BLaER1 treated with 17β-estradiol and CSF1 and Interleukin-3, amounts not matched to agents 10 nM and 100 nM (cell line): ENCODE measurements at regions not wholly inside any gene's neighbourhood (a gene's known extent, or its start where the extent isn't known, plus 50 kb on each side); places are given as distances from the start of the nearest gene placed in this dataset.

ENCODE experiments used
- H3K27ac ChIP-seq, 11 experiments: shearing (Covaris generic); formaldehyde crosslinking; 2 replicates each; pipeline ENCODE4 v1.8.1; 2022
- H3K27me3 ChIP-seq, 11 experiments: shearing (Covaris generic); formaldehyde crosslinking; 2 replicates each; pipeline ENCODE4 v1.8.1; 2022
- H3K36me3 ChIP-seq, 11 experiments: shearing (Covaris generic); formaldehyde crosslinking; 2 replicates each; pipeline ENCODE4 v1.8.1; 2022
- H3K4me1 ChIP-seq, 10 experiments: shearing (Covaris generic); formaldehyde crosslinking; 2 replicates each; pipeline ENCODE4 v1.8.1; 2022
- H3K4me2 ChIP-seq, 11 experiments: shearing (Covaris generic); formaldehyde crosslinking; 2 replicates each; pipeline ENCODE4 v1.8.1; 2022
- H3K4me3 ChIP-seq, 10 experiments: shearing (Covaris generic); formaldehyde crosslinking; 2 replicates each; pipeline ENCODE4 v1.8.1; 2022
- H3K9ac ChIP-seq, 11 experiments: shearing (Covaris generic); formaldehyde crosslinking; 2 replicates each; pipeline ENCODE4 v1.8.1; 2022
- H3K9me3 ChIP-seq, 11 experiments: shearing (Covaris generic); formaldehyde crosslinking; replicated peaks in 1 of 11; 2 replicates each; pipeline ENCODE4 v1.8.1; 2022
- H4K20me1 ChIP-seq, 11 experiments: shearing (Covaris generic); formaldehyde crosslinking; 2 replicates each; pipeline ENCODE4 v1.8.1; 2022
- Cebpa-rat ChIP-seq, 11 experiments: shearing (Covaris generic); IDR thresholded peaks; 2 replicates each; pipeline ENCODE4 v1.8.1; 2022

DNA sequence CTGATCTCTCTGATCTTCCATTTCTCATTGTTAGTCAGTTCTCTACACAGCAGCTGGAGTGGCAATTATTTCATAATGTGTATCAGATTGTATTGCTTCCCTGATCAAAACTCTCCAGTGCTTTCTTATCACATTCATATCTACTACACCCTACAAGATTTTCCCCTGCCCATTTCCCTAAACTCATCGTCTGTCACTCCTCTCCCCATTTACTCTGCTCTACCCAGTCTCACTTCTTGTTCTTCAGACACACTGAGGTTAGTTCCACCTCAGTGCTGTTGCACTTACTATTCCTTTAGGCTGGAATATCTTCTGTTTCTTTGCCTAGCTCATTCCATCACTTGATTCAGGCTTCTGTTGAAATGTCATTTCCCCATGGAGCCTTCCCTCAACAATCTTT lies 197.1 kb downstream of the SATB1 start:
- Histone ChIP-seq H3K4me1 (peaks cover 21 to 53% (median 49%) of the 10 kb centered on the region in 10 experiments), H3K4me3 (no peak overlapping the region), H3K9me3 (peaks cover 0 to 30% (median 14%) of the 10 kb centered on the region in 11 experiments; a peak in 12 of 22 replicates), H3K9ac (no peak overlapping the region), H3K27me3 (no peaks in the 10 kb centered on the region), H3K36me3 (peaks cover 0 to 5% (median 0%) of the 10 kb centered on the region in 11 experiments; a peak in 2 of 22 replicates), H3K27ac (peak overlapping the region in 2 of 11 experiments; percentile 4 to 93; a peak in 5 of 22 replicates), H4K20me1 (no peaks in the 10 kb centered on the region), H3K4me2 (peak overlapping the region in 8 of 11 experiments; percentile 19 to 56 (median 38); a peak in 15 of 22 replicates)
- no peak for TF ChIP-seq Cebpa-rat (IDR thresholded peaks at IDR 0.05)

- no peaks in the 10 kb centered on the region for H3K27me3 ChIP-seq
- peaks cover 26 to 77% (median 70%) of the 10 kb centered on the region in 10 experiments for H3K4me1 ChIP-seq
- H3K9ac ChIP-seq, result peak overlapping the region in 1 of 11 experiments; percentile 81; a peak in 2 of 22 replicates
- H3K36me3 ChIP-seq, result peaks cover 0 to 5% (median 0%) of the 10 kb centered on the region in 11 experiments; a peak in 2 of 22 replicates
- no peak for TF ChIP-seq Cebpa-rat (IDR thresholded peaks at IDR 0.05)
- peaks cover 0 to 29% (median 14%) of the 10 kb centered on the region in 11 experiments; a peak in 11 of 22 replicates for H3K9me3 ChIP-seq
- no peaks in the 10 kb centered on the region for H4K20me1 ChIP-seq
- H3K27ac ChIP-seq, result peak overlapping the region in 8 of 11 experiments; percentile 89 to 96 (median 94); a peak in 15 of 22 replicates
- H3K4me2 ChIP-seq, result peak overlapping the region in 9 of 11 experiments; percentile 70 to 91 (median 81); a peak in 18 of 22 replicates
- H3K4me3 ChIP-seq, result no peak overlapping the region
These were observed 199.4 kb downstream of the SATB1 start for GRCh38 chr3:18225709-18226108.

DNA sequence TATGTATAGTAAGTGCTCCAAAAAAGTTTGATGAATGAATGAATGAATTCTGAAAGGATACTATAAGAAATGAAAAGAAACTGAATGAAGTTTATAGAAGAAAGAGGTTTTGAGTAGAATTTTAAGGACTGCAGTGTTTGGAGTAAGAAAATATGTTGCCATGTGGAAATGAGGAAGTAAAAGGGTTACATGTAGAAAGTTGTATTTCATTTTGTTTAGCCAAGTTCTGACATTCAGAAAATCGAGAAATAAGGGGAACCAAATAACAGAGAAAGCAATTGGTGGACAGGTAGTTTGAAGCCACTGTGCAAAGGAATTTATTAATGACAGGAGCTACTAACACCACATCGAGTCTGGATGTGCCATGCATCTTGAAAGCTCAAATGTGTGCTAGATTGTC lies 200.7 kb downstream of the SATB1 start:
- Histone ChIP-seq H3K9ac (peak overlapping the region in 9 of 11 experiments; percentile 59 to 84 (median 81); a peak in 18 of 22 replicates), H3K9me3 (peaks cover 0 to 19% (median 6%) of the 10 kb centered on the region in 11 experiments; a peak in 10 of 22 replicates), H3K4me2 (peak overlapping the region; percentile 70 to 91 (median 85)), H3K4me3 (peak overlapping the region in 8 of 10 experiments; percentile 3 to 52 (median 36); a peak in 13 of 20 replicates), H3K27me3 (no peaks in the 10 kb centered on the region), H3K36me3 (peaks cover 0 to 5% (median 0%) of the 10 kb centered on the region in 11 experiments; a peak in 2 of 22 replicates), H4K20me1 (no peaks in the 10 kb centered on the region), H3K4me1 (peaks cover 26 to 89% (median 81%) of the 10 kb centered on the region in 10 experiments), H3K27ac (peak overlapping the region; percentile 5 to 96 (median 92); a peak in 20 of 22 replicates)
- TF ChIP-seq Cebpa-rat (IDR thresholded peaks at IDR 0.05), result no peak

- Histone ChIP-seq H3K36me3 (peaks cover 0 to 5% (median 0%) of the 10 kb centered on the region in 11 experiments; a peak in 2 of 22 replicates), H3K4me1 (peaks cover 26 to 91% (median 82%) of the 10 kb centered on the region in 10 experiments), H3K9ac (peak overlapping the region in 9 of 11 experiments; percentile 59 to 84 (median 81); a peak in 18 of 22 replicates), H3K27ac (peak overlapping the region; percentile 5 to 96 (median 92); a peak in 20 of 22 replicates), H3K9me3 (peaks cover 0 to 19% (median 6%) of the 10 kb centered on the region in 11 experiments; a peak in 10 of 22 replicates), H3K27me3 (no peaks in the 10 kb centered on the region), H4K20me1 (no peaks in the 10 kb centered on the region), H3K4me2 (peak overlapping the region; percentile 70 to 91 (median 85)), H3K4me3 (peak overlapping the region in 9 of 10 experiments; percentile 3 to 52 (median 36); a peak in 15 of 20 replicates)
- TF ChIP-seq Cebpa-rat (IDR thresholded peaks at IDR 0.05), result no peak
These were observed 201.2 kb downstream of the SATB1 start for GRCh38 chr3:18223974-18224373.

DNA sequence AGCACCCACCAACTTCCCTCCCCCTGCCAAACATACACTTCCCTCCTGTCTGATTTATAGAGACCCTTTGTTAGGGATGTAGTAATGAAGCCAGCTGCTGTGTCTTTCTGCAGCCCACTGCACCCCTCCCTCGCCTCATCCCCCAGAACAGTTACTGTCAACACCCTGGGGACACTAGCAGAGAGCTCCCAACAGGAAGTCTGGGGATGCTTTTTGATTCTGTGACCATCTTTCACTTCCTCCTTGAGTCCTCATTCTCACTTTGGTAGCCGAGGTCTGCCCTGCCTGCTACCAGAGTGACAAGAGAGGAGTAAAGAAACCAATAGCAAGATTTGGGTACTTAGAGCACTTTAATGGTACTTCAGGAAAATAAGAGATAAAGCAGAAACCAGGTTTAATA lies 201.6 kb downstream of the SATB1 start:
- Histone ChIP-seq H4K20me1 (no peaks in the 10 kb centered on the region), H3K4me2 (peak overlapping the region; percentile 70 to 91 (median 85)), H3K27ac (peak overlapping the region in 10 of 11 experiments; percentile 32 to 96 (median 92); a peak in 20 of 22 replicates), H3K27me3 (no peaks in the 10 kb centered on the region), H3K9ac (peak overlapping the region in 9 of 11 experiments; percentile 59 to 84 (median 81); a peak in 18 of 22 replicates), H3K4me3 (peak overlapping the region in 8 of 10 experiments; percentile 16 to 52 (median 36); a peak in 12 of 20 replicates), H3K9me3 (peaks cover 0 to 19% (median 6%) of the 10 kb centered on the region in 11 experiments; a peak in 10 of 22 replicates), H3K4me1 (peaks cover 26 to 91% (median 81%) of the 10 kb centered on the region in 10 experiments), H3K36me3 (peaks cover 0 to 5% (median 0%) of the 10 kb centered on the region in 11 experiments; a peak in 2 of 22 replicates)
- TF ChIP-seq Cebpa-rat (IDR thresholded peaks at IDR 0.05), result peak in 4 of 11 experiments; percentile 26 to 47 (median 34); a peak in 3 of 22 replicates

DNA sequence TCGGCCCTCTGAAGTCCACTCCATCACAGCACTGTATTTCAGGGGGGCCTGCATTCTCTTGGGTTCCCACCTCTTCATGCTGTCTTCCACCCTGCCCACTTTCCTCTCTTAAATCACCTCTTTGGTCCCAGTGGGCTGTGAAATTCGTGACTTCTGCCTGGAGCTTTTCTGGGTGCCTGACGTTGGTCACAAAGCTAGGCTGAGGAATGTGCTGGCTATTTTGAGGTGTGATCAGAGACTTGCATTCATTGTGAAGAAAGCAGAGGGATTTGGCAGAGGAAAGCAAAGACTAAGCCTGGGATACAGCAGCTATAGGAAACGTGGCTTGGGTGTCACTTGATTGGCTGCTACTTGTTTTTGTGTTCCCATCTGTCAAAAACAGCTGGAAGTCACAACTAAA lies 202.5 kb downstream of the SATB1 start:
- peaks cover 32 to 91% (median 80%) of the 10 kb centered on the region in 10 experiments for H3K4me1 ChIP-seq
- H3K4me3 ChIP-seq, result peak overlapping the region in 2 of 10 experiments; percentile 9 to 14; a peak in 2 of 20 replicates
- H4K20me1 ChIP-seq, result no peaks in the 10 kb centered on the region
- peaks cover 0 to 16% (median 6%) of the 10 kb centered on the region in 11 experiments; a peak in 10 of 22 replicates for H3K9me3 ChIP-seq
- peak overlapping the region; percentile 70 to 90 (median 82); a peak in 21 of 22 replicates for H3K4me2 ChIP-seq
- TF ChIP-seq Cebpa-rat (IDR thresholded peaks at IDR 0.05), result no peak
- H3K9ac ChIP-seq, result peak overlapping the region in 9 of 11 experiments; percentile 59 to 83 (median 79); a peak in 17 of 22 replicates
- no peaks in the 10 kb centered on the region for H3K27me3 ChIP-seq
- peak overlapping the region in 10 of 11 experiments; percentile 1 to 96 (median 92); a peak in 19 of 22 replicates for H3K27ac ChIP-seq
- H3K36me3 ChIP-seq, result peaks cover 0 to 5% (median 0%) of the 10 kb centered on the region in 11 experiments; a peak in 2 of 22 replicates

- Histone ChIP-seq H3K9me3 (peaks cover 0 to 29% (median 20%) of the 10 kb centered on the region in 11 experiments; a peak in 18 of 22 replicates), H3K27me3 (no peaks in the 10 kb centered on the region), H3K4me1 (peaks cover 8 to 70% (median 52%) of the 10 kb centered on the region in 10 experiments), H3K4me3 (no peak overlapping the region), H3K27ac (peak overlapping the region in 6 of 11 experiments; percentile 11 to 49 (median 32); a peak in 9 of 22 replicates), H4K20me1 (no peaks in the 10 kb centered on the region), H3K36me3 (0 out of 22 replicates have a peak, but pooled peaks cover 0 to 5% (median 0%) of the 10 kb centered on the region in 11 experiments), H3K4me2 (peak overlapping the region; percentile 2 to 70 (median 44); a peak in 18 of 22 replicates), H3K9ac (no peak overlapping the region)
- TF ChIP-seq Cebpa-rat (IDR thresholded peaks at IDR 0.05), result no peak
These were observed 207.5 kb downstream of the SATB1 start for GRCh38 chr3:18217507-18218174.

DNA sequence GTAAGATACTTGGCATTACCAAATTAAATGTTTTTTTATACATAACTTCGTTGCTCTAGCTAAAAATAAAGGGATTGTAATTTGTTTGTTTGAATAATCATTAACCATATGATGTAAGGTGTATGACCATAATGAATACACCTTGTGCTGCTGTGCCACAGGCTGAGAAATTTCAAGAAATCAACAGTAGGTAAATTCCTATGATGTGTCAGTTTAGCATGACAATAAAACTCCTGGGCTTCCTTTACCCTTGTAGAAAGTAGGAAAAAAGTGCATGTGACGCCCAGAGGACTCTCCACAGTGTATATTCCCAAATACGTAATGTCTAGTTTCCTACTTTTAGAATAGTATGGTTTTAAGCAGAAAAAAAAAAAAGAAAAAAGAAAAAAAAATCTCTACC lies 208.1 kb downstream of the SATB1 start:
- TF ChIP-seq Cebpa-rat (IDR thresholded peaks at IDR 0.05), result no peak

More for the DNA sequence above, 208.1 kb downstream of the SATB1 start:
- Histone ChIP-seq H3K27ac (no peak overlapping the region), H3K27me3 (no peaks in the 10 kb centered on the region), H3K4me2 (no peak overlapping the region), H3K9me3 (peaks cover 0 to 29% (median 20%) of the 10 kb centered on the region in 11 experiments; a peak in 18 of 22 replicates), H3K4me3 (no peak overlapping the region), H3K9ac (no peak overlapping the region), H3K36me3 (0 out of 22 replicates have a peak, but pooled peaks cover 0 to 5% (median 0%) of the 10 kb centered on the region in 11 experiments), H4K20me1 (no peaks in the 10 kb centered on the region), H3K4me1 (peaks cover 5 to 63% (median 45%) of the 10 kb centered on the region in 10 experiments)
